ENCODE measurements at regions not wholly inside any gene's neighbourhood (a gene's known extent, or its start where the extent isn't known, plus 50 kb on each side); places are given as distances from the start of the nearest gene placed in this dataset.

DNA sequence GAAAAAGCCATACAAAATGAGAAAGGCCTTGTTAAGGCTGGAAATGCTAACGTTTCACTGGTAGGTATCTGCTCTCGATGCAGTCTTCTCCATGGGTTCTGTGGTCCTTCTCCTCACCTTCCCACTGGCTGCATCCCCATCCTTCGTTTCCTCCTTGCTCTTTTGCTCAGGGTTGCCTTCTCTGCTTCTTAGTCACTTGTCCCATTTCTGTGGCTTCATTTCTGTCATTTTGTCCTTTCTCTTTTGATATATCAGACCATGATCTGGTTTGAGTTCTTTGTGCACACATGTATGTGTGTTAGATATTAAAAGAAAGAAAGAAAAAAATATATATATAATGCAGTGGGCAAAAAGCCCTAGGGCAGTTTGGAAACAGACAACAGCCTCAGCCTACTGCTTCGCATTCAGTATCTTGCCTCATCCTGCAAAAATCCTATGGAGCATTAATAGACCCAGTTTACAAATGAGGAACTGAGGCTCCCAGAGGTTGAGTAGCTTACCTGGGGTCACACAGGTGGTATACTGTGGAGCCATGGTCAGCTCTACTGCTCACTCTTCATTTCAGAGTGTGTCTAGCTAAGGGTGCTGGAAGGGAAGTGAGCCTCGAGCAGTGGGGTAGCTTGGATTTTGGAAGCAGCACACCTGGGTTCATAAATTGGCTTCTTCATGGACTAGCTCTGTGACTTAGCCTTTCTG lies 57.6 kb upstream of the MEDAG start:
- TF ChIP-seq POLR2A (IDR thresholded peaks at IDR 0.05; ENCODE audit: low read length) (no peak), GATA1 (IDR thresholded peaks at IDR 0.05; ENCODE audit: low read depth, low read length) (no peak)
